ENCODE measurements at regions not wholly inside any gene's neighbourhood (a gene's known extent, or its start where the extent isn't known, plus 50 kb on each side); places are given as distances from the start of the nearest gene placed in this dataset.

- H3K9me3 ChIP-seq (ENCODE audit: low read length): no peaks in the 10 kb centered on the region
- ChIA-PET CTCF (ENCODE audit: unreplicated experiment) (no interaction called here), POLR2A (no interaction called here)
- H3K4me2 ChIP-seq (ENCODE audit: low read length): no peak overlapping the region
- TF ChIP-seq CTCF (conservative IDR thresholded peaks at IDR 0.05; ENCODE audit: low read length): no peak
- no peak for TF ChIP-seq EZH2phosphoT487 (IDR thresholded peaks at IDR 0.05; ENCODE audit: borderline replicate concordance, low read depth, low read length)
- no peak overlapping the region for H3K27ac ChIP-seq (ENCODE audit: low read depth, low read length, poor library complexity, severe bottlenecking)
- no peak for DNase-seq (ENCODE audit: low spot score)
- no peaks in the 10 kb centered on the region for H3K9me2 ChIP-seq (ENCODE audit: insufficient read depth, low read length)
- no peaks in the 10 kb centered on the region for H3K4me1 ChIP-seq (ENCODE audit: insufficient read depth, low read length, poor library complexity, severe bottlenecking)
- no peaks in the 10 kb centered on the region for H3K79me2 ChIP-seq (ENCODE audit: insufficient read depth, low read depth, low read length)
- H3K4me3 ChIP-seq (ENCODE audit: low read depth, low read length, poor library complexity, severe bottlenecking): no peak overlapping the region
- intact Hi-C loops (cut with micrococcal nuclease; ENCODE audit: unreplicated experiment): no loop called here
- BruUV-seq (replicated peaks): no TSS peak
- no peak overlapping the region for H2AFZ ChIP-seq (ENCODE audit: low read length)
- H3K36me3 ChIP-seq (ENCODE audit: insufficient read depth, low read length): no peaks in the 10 kb centered on the region
- no peaks in the 10 kb centered on the region for H4K20me1 ChIP-seq (ENCODE audit: insufficient read depth, low read length)
Observed at GRCh38 chr9:16217943-16218701, 652.3 kb downstream of the BNC2 start.

DNA sequence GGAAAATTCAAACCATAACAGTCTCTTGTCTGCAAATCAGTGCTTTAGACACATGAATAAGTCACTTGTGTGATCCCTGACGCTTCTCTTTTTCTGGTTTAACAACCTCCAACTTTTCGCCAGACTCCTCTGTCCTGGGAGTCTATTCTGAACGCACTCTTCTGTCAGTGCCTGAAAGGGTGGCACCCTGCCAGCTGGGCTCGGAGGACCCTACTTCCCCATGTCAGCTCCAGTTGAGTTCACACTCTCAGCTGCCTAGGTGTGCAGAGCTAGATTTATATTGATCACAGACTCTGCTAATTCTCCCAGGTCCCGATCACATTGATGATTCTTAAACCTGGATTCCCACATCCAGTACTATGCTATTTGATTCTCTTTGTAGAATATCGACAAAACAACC, 649.1 kb downstream of the BNC2 start:
- no peaks in the 10 kb centered on the region for H3K9me2 ChIP-seq (ENCODE audit: insufficient read depth, low read length)
- H2AFZ ChIP-seq (ENCODE audit: low read length): no peak overlapping the region
- DNase-seq (ENCODE audit: low spot score): no peak
- H4K20me1 ChIP-seq (ENCODE audit: insufficient read depth, low read length): no peaks in the 10 kb centered on the region
- TF ChIP-seq CTCF (conservative IDR thresholded peaks at IDR 0.05; ENCODE audit: low read length) (no peak), EZH2phosphoT487 (IDR thresholded peaks at IDR 0.05; ENCODE audit: borderline replicate concordance, low read depth, low read length) (no peak)
- no TSS peak for BruUV-seq (replicated peaks)
- ChIA-PET POLR2A (interaction anchor here (0.5 to 0.7 kb wide), 2 partner anchors 149 to 157 kb away, joined by 3 read pairs; no protein-coding TSS in a partner anchor), CTCF (ENCODE audit: unreplicated experiment) (no interaction called here)
- no peaks in the 10 kb centered on the region for H3K9me3 ChIP-seq (ENCODE audit: low read length)
- intact Hi-C loops (cut with micrococcal nuclease; ENCODE audit: unreplicated experiment): no loop called here
- no peak overlapping the region for H3K4me2 ChIP-seq (ENCODE audit: low read length)
- no peaks in the 10 kb centered on the region for H3K4me1 ChIP-seq (ENCODE audit: insufficient read depth, low read length, poor library complexity, severe bottlenecking)
- H3K4me3 ChIP-seq (ENCODE audit: low read depth, low read length, poor library complexity, severe bottlenecking): no peak overlapping the region
- H3K79me2 ChIP-seq (ENCODE audit: insufficient read depth, low read depth, low read length): no peaks in the 10 kb centered on the region
- H3K27ac ChIP-seq (ENCODE audit: low read depth, low read length, poor library complexity, severe bottlenecking): no peak overlapping the region
- no peaks in the 10 kb centered on the region for H3K36me3 ChIP-seq (ENCODE audit: insufficient read depth, low read length)

DNA sequence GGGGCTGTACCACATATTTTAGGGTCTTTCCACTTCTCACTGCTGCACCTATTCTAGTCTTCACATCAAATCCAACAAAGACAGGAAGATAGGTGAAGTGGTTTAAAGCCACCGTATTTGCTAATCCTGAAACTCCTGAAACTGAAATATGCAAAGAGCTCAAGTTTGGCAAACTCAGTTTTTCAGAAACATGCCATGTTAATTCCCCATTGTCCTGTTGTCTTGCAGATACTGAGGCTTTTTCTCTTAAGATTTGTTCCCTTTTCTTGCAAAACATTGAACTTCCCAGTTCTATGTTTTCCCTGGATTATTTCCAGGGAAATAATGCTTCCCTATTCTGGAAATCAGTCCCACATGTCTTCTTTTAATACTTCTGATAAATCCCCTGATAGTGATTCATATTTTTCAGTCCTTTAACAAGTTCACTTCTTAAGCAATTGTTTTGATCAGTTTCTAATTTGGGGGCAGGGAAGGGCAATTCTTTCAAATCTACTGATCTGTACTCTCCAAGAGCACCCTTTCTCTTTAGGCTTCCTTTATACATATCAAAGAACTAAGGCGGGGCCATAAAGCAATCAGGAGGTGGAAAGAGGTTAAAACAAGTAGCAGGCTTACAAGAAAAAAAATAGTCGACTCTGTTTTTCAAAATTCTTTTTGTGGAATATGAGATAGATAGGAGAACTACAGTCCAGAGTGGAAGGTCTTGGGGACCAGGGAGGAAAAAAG, 648.5 kb downstream of the BNC2 start:
- CTCF ChIA-PET (ENCODE audit: unreplicated experiment): no interaction called here
- Histone ChIP-seq H3K4me2 (ENCODE audit: low read length) (no peak overlapping the region), H3K4me1 (ENCODE audit: insufficient read depth, low read length, poor library complexity, severe bottlenecking) (no peaks in the 10 kb centered on the region), H3K36me3 (ENCODE audit: insufficient read depth, low read length) (no peaks in the 10 kb centered on the region), H3K79me2 (ENCODE audit: insufficient read depth, low read depth, low read length) (no peaks in the 10 kb centered on the region), H4K20me1 (ENCODE audit: insufficient read depth, low read length) (no peaks in the 10 kb centered on the region), H3K4me3 (ENCODE audit: low read depth, low read length, poor library complexity, severe bottlenecking) (no peak overlapping the region), H3K27ac (ENCODE audit: low read depth, low read length, poor library complexity, severe bottlenecking) (no peak overlapping the region), H2AFZ (ENCODE audit: low read length) (no peak overlapping the region), H3K9me3 (ENCODE audit: low read length) (no peaks in the 10 kb centered on the region), H3K9me2 (ENCODE audit: insufficient read depth, low read length) (no peaks in the 10 kb centered on the region)
- DNase-seq (ENCODE audit: low spot score): no peak
- intact Hi-C loops (cut with micrococcal nuclease; ENCODE audit: unreplicated experiment): no loop called here
- TF ChIP-seq CTCF (conservative IDR thresholded peaks at IDR 0.05; ENCODE audit: low read length) (no peak), EZH2phosphoT487 (IDR thresholded peaks at IDR 0.05; ENCODE audit: borderline replicate concordance, low read depth, low read length) (no peak)
- POLR2A ChIA-PET: no interaction called here
- no TSS peak for BruUV-seq (replicated peaks)
